Transverse colon (tissue), 4 donors: ENCODE measurements at regions not wholly inside any gene's neighbourhood (a gene's known extent, or its start where the extent isn't known, plus 50 kb on each side); places are given as distances from the start of the nearest gene placed in this dataset.

Experiments used
- POLR2AphosphoS5 ChIP-seq, 3 donors: sonication (generic); formaldehyde crosslinking; IDR thresholded peaks; one replicate each; pipeline ENCODE4 v1.6.1; 2016; ENCODE audit warnings: antibody characterized with exemption in 3 of 3
- TF ChIP-seq, protein P1 (sequence below), 5 experiments: fragments of 200-600 bp in 3 of 5; fragments of 450-650 bp in 2 of 5; sonication (generic) in 3 of 5; IDR thresholded peaks; 1 replicate in 2 of 5; 2 replicates in 3 of 5; pipeline ENCODE4 v1.5.1; 2016 to 2017; ENCODE audit warnings: antibody characterized with exemption in 5 of 5, inconsistent platforms in 3 of 5, mild to moderate bottlenecking in 2 of 5, moderate library complexity in 1 of 5

GRCh38 chr3:148585671-148586379 lies 111.9 kb upstream of the AGTR1 start:
- no peak for TF ChIP-seq POLR2AphosphoS5 (IDR thresholded peaks at IDR 0.05)
- TF ChIP-seq, protein P1, sequence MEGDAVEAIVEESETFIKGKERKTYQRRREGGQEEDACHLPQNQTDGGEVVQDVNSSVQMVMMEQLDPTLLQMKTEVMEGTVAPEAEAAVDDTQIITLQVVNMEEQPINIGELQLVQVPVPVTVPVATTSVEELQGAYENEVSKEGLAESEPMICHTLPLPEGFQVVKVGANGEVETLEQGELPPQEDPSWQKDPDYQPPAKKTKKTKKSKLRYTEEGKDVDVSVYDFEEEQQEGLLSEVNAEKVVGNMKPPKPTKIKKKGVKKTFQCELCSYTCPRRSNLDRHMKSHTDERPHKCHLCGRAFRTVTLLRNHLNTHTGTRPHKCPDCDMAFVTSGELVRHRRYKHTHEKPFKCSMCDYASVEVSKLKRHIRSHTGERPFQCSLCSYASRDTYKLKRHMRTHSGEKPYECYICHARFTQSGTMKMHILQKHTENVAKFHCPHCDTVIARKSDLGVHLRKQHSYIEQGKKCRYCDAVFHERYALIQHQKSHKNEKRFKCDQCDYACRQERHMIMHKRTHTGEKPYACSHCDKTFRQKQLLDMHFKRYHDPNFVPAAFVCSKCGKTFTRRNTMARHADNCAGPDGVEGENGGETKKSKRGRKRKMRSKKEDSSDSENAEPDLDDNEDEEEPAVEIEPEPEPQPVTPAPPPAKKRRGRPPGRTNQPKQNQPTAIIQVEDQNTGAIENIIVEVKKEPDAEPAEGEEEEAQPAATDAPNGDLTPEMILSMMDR (IDR thresholded peaks at IDR 0.05): no peak
